T follicular helper cell (primary cell): ENCODE measurements at regions not wholly inside any gene's neighbourhood (a gene's known extent, or its start where the extent isn't known, plus 50 kb on each side); places are given as distances from the start of the nearest gene placed in this dataset.

Experiments used
- DNase-seq: peaks from one replicate; pipeline ENCODE4 v3.0.0-alpha.2; 2020; ENCODE audit warnings: low read depth

GRCh38 chr12:41981758-41982157 is 162.9 kb downstream of the GXYLT1 start:
- DNase-seq, result no peak

GRCh38 chr12:41981013-41981412 is 163.7 kb downstream of the GXYLT1 start:
- DNase-seq, result no peak

GRCh38 chr12:41980390-41980789 is 164.3 kb downstream of the GXYLT1 start:
- DNase-seq, result no peak

GRCh38 chr12:41979574-41979973 is 165.1 kb downstream of the GXYLT1 start:
- DNase-seq, result no peak

GRCh38 chr12:41972598-41972997 is 172.1 kb downstream of the GXYLT1 start:
- DNase-seq, result no peak

GRCh38 chr12:41972196-41972595 is 172.5 kb downstream of the GXYLT1 start:
- no peak for DNase-seq

- no peak for DNase-seq
Measured at GRCh38 chr12:41970744-41971143, 173.9 kb downstream of the GXYLT1 start.

- DNase-seq, result no peak
Measured at GRCh38 chr12:41968599-41968998, 176.1 kb downstream of the GXYLT1 start.

GRCh38 chr12:41967668-41968500 is 176.8 kb downstream of the GXYLT1 start:
- DNase-seq, result no peak

GRCh38 chr12:41966916-41967315 is 177.8 kb downstream of the GXYLT1 start:
- no peak for DNase-seq

GRCh38 chr12:41966001-41966400 is 178.7 kb downstream of the GXYLT1 start:
- DNase-seq, result no peak

- DNase-seq, result no peak
Measured at GRCh38 chr12:41963398-41963797, 181.3 kb downstream of the GXYLT1 start.

- no peak for DNase-seq
Measured at GRCh38 chr12:41962171-41962572, 182.5 kb downstream of the GXYLT1 start.

- no peak for DNase-seq
Measured at GRCh38 chr12:41959271-41959670, 185.4 kb downstream of the GXYLT1 start.

GRCh38 chr12:41956353-41956752 is 188.3 kb downstream of the GXYLT1 start:
- no peak for DNase-seq

GRCh38 chr12:41950455-41950854 is 194.2 kb downstream of the GXYLT1 start:
- no peak for DNase-seq

- DNase-seq, result no peak
Measured at GRCh38 chr12:41946106-41946505, 198.6 kb downstream of the GXYLT1 start.

GRCh38 chr12:41944216-41944615 is 200.5 kb downstream of the GXYLT1 start:
- DNase-seq, result no peak

- DNase-seq, result no peak
Measured at GRCh38 chr12:41943671-41944070, 201.0 kb downstream of the GXYLT1 start.

GRCh38 chr12:41942354-41942753 is 202.3 kb downstream of the GXYLT1 start:
- DNase-seq, result no peak

- no peak for DNase-seq
Measured at GRCh38 chr12:41941079-41941478, 203.6 kb downstream of the GXYLT1 start.

- DNase-seq, result no peak
Measured at GRCh38 chr12:41940571-41940970, 204.1 kb downstream of the GXYLT1 start.

GRCh38 chr12:41936333-41936732 is 208.3 kb downstream of the GXYLT1 start:
- no peak for DNase-seq

- no peak for DNase-seq
Measured at GRCh38 chr12:41935911-41936310, 208.8 kb downstream of the GXYLT1 start.
